ENCODE measurements at regions not wholly inside any gene's neighbourhood (a gene's known extent, or its start where the extent isn't known, plus 50 kb on each side); places are given as distances from the start of the nearest gene placed in this dataset.

- FAIRE-seq (no peak), DNase-seq (ENCODE audit: low read depth, low spot score) (no peak)
- Histone ChIP-seq H3K79me2 (ENCODE audit: control insufficient read depth, insufficient read depth, low read length) (no peaks in the 10 kb centered on the region), H3K4me3 (replicated peaks in 1 of 3; ENCODE audit: insufficient read depth in 1 of 3, low read depth in 1 of 3, low read length in 3 of 3) (no peak overlapping the region), H3K27me3 (ENCODE audit: control insufficient read depth in 2 of 2, insufficient read depth in 2 of 2, low read length in 2 of 2) (peaks cover 2% of the 10 kb centered on the region in 2 experiments), H3K9ac (replicated peaks; ENCODE audit: extremely low read depth, insufficient read depth, low read length) (no peak overlapping the region), H3K36me3 (ENCODE audit: control insufficient read depth in 2 of 2, extremely low read depth in 1 of 2, insufficient read depth in 2 of 2, low read length in 2 of 2) (no peaks in the 10 kb centered on the region), H3K27ac (ENCODE audit: insufficient read depth, low read depth, low read length) (no peak overlapping the region), H3K4me1 (ENCODE audit: control insufficient read depth, extremely low read depth, insufficient read depth, low read length) (no peaks in the 10 kb centered on the region), H3K9me3 (replicated peaks; ENCODE audit: control insufficient read depth, insufficient read depth, low read length) (no peaks in the 10 kb centered on the region), H3K4me2 (ENCODE audit: insufficient read depth, low read length) (no peak overlapping the region), H4K20me1 (replicated peaks; ENCODE audit: control insufficient read depth, extremely low read depth, insufficient read depth, low read length) (no peaks in the 10 kb centered on the region), H2AFZ (ENCODE audit: low read depth, low read length) (no peak overlapping the region), H3K9me1 (replicated peaks; ENCODE audit: control insufficient read depth, extremely low read depth, insufficient read depth, low read length) (no peaks in the 10 kb centered on the region)
- intact Hi-C loops (cut with micrococcal nuclease): no loop called here
- BruUV-seq (replicated peaks): no TSS peak
- dilution Hi-C loops (cut with MboI; ENCODE audit: extremely low pct_ligation_motif_present, low sequenced_read_pairs): no loop called here
- CTCF ChIA-PET: interaction anchor here (1.0 kb wide), 1 partner anchor 265 kb away, joined by 3 read pairs; no protein-coding TSS in a partner anchor
- no peak for TF ChIP-seq GATA2 (IDR thresholded peaks at IDR 0.05; ENCODE audit: insufficient read depth, insufficient read length, low read depth, low read length)
- no peak for TF ChIP-seq MAX (IDR thresholded peaks at IDR 0.05; ENCODE audit: insufficient read depth, insufficient read length)
- TF ChIP-seq FOS (IDR thresholded peaks at IDR 0.05; ENCODE audit: borderline replicate concordance, insufficient read depth, low read length): no peak
- TF ChIP-seq, protein P1, sequence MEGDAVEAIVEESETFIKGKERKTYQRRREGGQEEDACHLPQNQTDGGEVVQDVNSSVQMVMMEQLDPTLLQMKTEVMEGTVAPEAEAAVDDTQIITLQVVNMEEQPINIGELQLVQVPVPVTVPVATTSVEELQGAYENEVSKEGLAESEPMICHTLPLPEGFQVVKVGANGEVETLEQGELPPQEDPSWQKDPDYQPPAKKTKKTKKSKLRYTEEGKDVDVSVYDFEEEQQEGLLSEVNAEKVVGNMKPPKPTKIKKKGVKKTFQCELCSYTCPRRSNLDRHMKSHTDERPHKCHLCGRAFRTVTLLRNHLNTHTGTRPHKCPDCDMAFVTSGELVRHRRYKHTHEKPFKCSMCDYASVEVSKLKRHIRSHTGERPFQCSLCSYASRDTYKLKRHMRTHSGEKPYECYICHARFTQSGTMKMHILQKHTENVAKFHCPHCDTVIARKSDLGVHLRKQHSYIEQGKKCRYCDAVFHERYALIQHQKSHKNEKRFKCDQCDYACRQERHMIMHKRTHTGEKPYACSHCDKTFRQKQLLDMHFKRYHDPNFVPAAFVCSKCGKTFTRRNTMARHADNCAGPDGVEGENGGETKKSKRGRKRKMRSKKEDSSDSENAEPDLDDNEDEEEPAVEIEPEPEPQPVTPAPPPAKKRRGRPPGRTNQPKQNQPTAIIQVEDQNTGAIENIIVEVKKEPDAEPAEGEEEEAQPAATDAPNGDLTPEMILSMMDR (IDR thresholded peaks at IDR 0.05; ENCODE audit: extremely low read depth in 1 of 2, insufficient read depth in 1 of 2, low read depth in 1 of 2, low read length in 2 of 2): no peak
- no peak for TF ChIP-seq POLR2A (IDR thresholded peaks at IDR 0.05; ENCODE audit: low read depth, low read length)
- no peak for TF ChIP-seq MYC (IDR thresholded peaks at IDR 0.05; ENCODE audit: low read depth, low read length)
- TF ChIP-seq POLR2AphosphoS5 (IDR thresholded peaks at IDR 0.05; ENCODE audit: insufficient read depth, low read depth, low read length): no peak
- no peak for TF ChIP-seq JUN (IDR thresholded peaks at IDR 0.05; ENCODE audit: borderline replicate concordance, insufficient read depth, insufficient read length, low read depth)
- no peak for TF ChIP-seq EZH2 (IDR thresholded peaks at IDR 0.05; ENCODE audit: borderline replicate concordance, low read depth, low read length, severe bottlenecking)
- POLR2A ChIA-PET: no interaction called here
Observed at GRCh38 chr10:3620818-3621217, 164.2 kb downstream of the KLF6 start.
